Activated CD8-positive, alpha-beta memory T cell treated with anti-CD3 and anti-CD28 coated beads, Interleukin-2, amount 10 ng/mL, durations not matched to agents 7 days and 5 days (primary cell): ENCODE measurements at regions not wholly inside any gene's neighbourhood (a gene's known extent, or its start where the extent isn't known, plus 50 kb on each side); places are given as distances from the start of the nearest gene placed in this dataset.

Experiments used
- ATAC-seq: fragments of 150-1000 bp; cut with Tn5 transposase; one replicate; pipeline ENCODE4 v1.10.0; 2021; ENCODE audit warnings: moderate library complexity
- CTCF ChIA-PET: fragments of 350-600 bp; sonication (Branson Sonifier 250); formaldehyde crosslinking; loops from one replicate; lab custom pipeline; 2021; ENCODE audit warnings: antibody characterized with exemption; lab: Charles Lee
- DNase-seq: peaks from one replicate; pipeline ENCODE4 v3.0.0-alpha.2; 2020
- H3K27ac Mint-ChIP-seq: one replicate; pipeline ENCODE4 v1.8.0; 2021; ENCODE audit warnings: mild to moderate bottlenecking, mixed read lengths
- H3K27me3 Mint-ChIP-seq: one replicate; pipeline ENCODE4 v1.8.0; 2021; ENCODE audit warnings: mixed read lengths
- H3K36me3 Mint-ChIP-seq: one replicate; pipeline ENCODE4 v1.8.0; 2021; ENCODE audit warnings: mild to moderate bottlenecking, mixed read lengths
- H3K4me1 Mint-ChIP-seq: one replicate; pipeline ENCODE4 v1.8.0; 2021; ENCODE audit warnings: mixed read lengths
- H3K4me3 Mint-ChIP-seq: one replicate; pipeline ENCODE4 v1.8.0; 2021; ENCODE audit warnings: mild to moderate bottlenecking, moderate library complexity, mixed read lengths
- H3K9me3 Mint-ChIP-seq: one replicate; pipeline ENCODE4 v1.8.0; 2022; ENCODE audit warnings: low read depth, mixed read lengths

DNA sequence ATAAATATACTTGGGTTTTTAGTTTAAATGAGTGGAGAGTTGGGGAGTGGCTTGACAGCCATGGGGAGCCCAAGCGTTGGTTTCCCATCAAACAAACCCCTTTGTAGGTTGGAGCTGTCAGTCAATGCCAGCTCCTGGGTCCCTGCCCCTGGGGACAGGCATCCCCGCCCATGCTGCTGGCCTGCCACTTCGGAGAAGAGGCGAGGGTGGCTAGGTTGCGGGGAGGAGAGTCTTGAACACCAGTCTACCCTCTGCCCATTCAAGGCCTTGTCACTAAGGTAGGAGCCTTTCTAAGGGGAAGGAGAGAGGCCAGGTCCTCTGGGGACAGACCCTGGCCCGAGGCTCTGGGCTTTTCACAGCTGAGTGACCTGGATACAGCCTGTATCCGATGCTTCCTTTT is 211.9 kb upstream of the CADM1 start:
- Mint-ChIP-seq H3K9me3 (peaks cover 3% of the 10 kb centered on the region), H3K4me1 (no peaks in the 10 kb centered on the region), H3K27ac (no peak overlapping the region), H3K36me3 (no peaks in the 10 kb centered on the region), H3K4me3 (no peak overlapping the region), H3K27me3 (no peaks in the 10 kb centered on the region)
- DNase-seq (no peak), ATAC-seq (no peak)
- CTCF ChIA-PET: no interaction called here

DNA sequence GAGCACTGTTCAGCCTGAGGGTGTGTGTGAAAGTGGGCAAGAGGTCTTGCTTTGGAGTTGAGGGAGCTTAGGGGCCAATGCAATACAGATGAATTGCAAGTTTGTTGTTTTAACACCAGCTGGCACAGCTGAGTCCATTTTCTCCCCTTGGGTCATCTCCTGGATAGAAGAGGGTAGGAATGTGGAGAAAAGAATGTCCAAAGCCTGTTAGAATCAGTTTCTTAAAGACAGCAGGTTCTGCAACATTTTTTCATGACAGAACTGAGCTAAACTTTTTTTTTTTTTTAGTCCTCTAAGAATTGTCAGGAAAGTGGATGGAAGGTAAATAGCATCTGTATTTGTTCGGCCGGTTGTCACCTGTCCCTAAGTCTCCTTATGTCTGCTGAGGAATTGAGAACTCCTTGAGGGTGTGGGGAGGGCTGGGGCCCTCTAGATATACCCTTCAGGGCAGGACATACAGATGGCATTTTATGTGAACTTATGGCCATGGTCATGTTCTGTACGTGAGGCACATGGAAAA is 211.1 kb upstream of the CADM1 start:
- no peak for ATAC-seq
- no peaks in the 10 kb centered on the region for H3K27me3 Mint-ChIP-seq
- H3K27ac Mint-ChIP-seq: no peak overlapping the region
- no peaks in the 10 kb centered on the region for H3K4me1 Mint-ChIP-seq
- DNase-seq: no peak
- H3K36me3 Mint-ChIP-seq: no peaks in the 10 kb centered on the region
- H3K4me3 Mint-ChIP-seq: no peak overlapping the region
- H3K9me3 Mint-ChIP-seq: peaks cover 3% of the 10 kb centered on the region
- CTCF ChIA-PET: no interaction called here

DNA sequence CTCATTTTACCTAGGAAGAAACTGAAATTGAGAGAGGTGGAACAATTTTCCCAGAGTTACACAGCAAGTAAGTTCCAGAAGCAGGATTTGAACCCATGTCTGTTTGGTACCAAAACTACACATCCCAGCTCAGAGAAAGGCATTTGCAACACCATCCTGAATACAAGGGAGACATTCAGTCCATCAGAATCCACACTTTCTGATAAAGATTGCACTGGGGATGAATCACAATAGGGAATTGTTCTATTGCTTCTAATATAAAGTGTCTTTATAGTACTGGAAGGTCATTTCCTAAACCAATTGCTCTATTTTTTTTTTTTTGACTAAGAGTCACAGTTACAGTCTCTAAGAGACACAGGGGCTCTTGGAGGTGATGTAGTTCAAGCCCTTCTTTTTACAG is 208.1 kb upstream of the CADM1 start:
- no peak overlapping the region for H3K4me3 Mint-ChIP-seq
- ATAC-seq (no peak), DNase-seq (no peak)
- no peak overlapping the region for H3K27ac Mint-ChIP-seq
- no peaks in the 10 kb centered on the region for H3K27me3 Mint-ChIP-seq
- no peaks in the 10 kb centered on the region for H3K9me3 Mint-ChIP-seq
- no peaks in the 10 kb centered on the region for H3K36me3 Mint-ChIP-seq
- no peaks in the 10 kb centered on the region for H3K4me1 Mint-ChIP-seq
- CTCF ChIA-PET: no interaction called here

DNA sequence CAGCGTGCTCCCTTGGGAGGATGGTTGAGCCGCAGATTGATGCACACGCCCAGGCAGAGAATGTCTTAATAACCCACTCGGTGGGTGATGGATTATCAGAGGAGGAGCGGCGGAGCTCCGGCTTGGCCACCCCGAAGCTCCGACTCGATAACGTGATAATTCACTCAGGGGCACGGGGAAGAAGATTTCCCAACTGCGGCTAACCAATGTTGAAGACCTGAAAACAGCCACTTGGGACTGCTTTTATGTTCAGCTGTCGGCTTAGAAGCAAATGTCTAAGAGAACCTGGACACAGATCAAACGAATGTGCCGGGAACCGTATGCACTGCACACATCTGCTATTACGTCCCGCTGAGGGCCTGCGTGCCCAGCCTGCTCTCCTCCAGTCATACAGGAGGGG is 206.8 kb upstream of the CADM1 start:
- Mint-ChIP-seq H3K36me3 (no peaks in the 10 kb centered on the region), H3K27ac (no peak overlapping the region), H3K9me3 (no peaks in the 10 kb centered on the region), H3K4me1 (no peaks in the 10 kb centered on the region), H3K4me3 (no peak overlapping the region), H3K27me3 (no peaks in the 10 kb centered on the region)
- DNase-seq: no peak
- CTCF ChIA-PET: no interaction called here
- ATAC-seq: no peak

DNA sequence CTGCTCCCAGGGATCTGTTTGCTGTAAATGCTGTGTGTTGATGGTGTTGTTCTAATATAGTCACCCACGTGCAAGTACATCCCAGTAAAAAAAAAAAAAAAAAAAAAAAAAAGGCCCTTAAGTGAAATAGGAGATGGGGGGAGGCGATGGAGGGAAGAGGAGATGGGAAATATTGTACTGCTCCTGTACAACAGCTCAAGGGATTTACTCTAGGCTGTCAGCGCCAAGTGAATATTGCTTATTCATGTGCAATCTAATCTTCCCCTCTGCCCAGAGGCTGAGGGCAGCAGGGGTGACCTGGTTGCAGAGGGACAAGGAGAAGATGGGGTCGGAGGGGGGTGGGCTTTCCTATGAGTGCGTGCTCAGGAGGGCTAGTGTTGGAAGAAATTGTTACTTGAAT is 206.2 kb upstream of the CADM1 start:
- no peak for ATAC-seq
- no peak for DNase-seq
- H3K4me3 Mint-ChIP-seq: no peak overlapping the region
- no peaks in the 10 kb centered on the region for H3K4me1 Mint-ChIP-seq
- H3K9me3 Mint-ChIP-seq: no peaks in the 10 kb centered on the region
- CTCF ChIA-PET: no interaction called here
- H3K36me3 Mint-ChIP-seq: no peaks in the 10 kb centered on the region
- H3K27me3 Mint-ChIP-seq: no peaks in the 10 kb centered on the region
- H3K27ac Mint-ChIP-seq: no peak overlapping the region

DNA sequence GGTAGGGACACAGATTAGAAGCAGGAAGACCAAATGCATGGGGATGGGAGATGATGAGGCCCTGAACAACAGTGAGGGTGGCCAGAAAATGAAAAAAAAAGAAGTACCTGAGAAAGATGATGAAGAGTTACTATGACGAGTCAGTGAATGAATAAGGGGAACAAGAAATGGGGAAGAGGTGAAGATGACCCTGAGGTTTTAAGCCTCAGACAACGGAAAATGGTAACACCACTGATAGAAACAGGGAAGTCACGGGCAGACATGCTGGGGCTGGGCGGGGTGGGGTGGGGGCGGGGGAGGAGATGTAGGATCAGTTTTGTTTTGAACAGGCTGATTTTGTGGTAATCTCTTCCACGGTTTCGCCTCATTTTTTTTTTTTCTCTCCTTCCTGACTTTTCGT is 205.1 kb upstream of the CADM1 start:
- Mint-ChIP-seq H3K9me3 (no peaks in the 10 kb centered on the region), H3K36me3 (no peaks in the 10 kb centered on the region), H3K4me1 (no peaks in the 10 kb centered on the region), H3K4me3 (no peak overlapping the region), H3K27me3 (no peaks in the 10 kb centered on the region), H3K27ac (no peak overlapping the region)
- DNase-seq (no peak), ATAC-seq (no peak)
- CTCF ChIA-PET: no interaction called here

DNA sequence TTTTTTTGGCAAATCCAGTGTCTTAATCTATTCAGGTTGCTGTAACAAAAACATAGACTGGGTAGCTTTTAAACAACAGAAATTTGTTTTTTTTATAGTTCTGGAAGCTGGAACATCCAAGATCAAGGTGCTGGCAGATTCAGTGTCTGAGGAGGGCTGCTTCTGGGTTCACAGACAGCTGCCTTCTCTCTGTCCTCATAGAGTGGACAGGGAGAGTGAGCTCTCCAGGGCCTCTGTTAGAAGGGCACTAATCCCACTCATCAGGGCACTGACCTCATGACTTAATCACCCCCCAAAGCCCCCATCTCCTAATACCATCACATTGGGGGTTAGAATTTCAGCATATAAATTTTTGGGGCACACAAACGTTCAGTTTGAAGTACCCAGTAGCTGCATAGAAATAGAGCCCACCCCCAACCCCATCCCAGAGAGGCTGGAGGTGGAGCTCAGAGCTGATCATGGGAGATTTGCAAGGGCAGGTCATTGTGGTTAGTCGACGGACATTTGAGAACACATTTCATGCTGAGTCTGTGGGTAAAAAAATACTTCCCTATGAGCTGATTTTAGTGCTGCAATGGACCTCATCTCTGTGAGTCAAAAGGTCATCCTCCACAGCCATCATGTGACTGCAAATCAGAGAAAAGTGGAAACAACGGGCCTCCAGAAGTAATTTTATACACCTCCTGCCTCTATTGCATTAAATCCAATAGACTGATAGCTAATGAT is 203.1 kb upstream of the CADM1 start:
- no peaks in the 10 kb centered on the region for H3K27me3 Mint-ChIP-seq
- ATAC-seq (no peak), DNase-seq (no peak)
- H3K36me3 Mint-ChIP-seq: no peaks in the 10 kb centered on the region
- H3K27ac Mint-ChIP-seq: no peak overlapping the region
- no peaks in the 10 kb centered on the region for H3K4me1 Mint-ChIP-seq
- CTCF ChIA-PET: no interaction called here
- no peaks in the 10 kb centered on the region for H3K9me3 Mint-ChIP-seq
- no peak overlapping the region for H3K4me3 Mint-ChIP-seq

DNA sequence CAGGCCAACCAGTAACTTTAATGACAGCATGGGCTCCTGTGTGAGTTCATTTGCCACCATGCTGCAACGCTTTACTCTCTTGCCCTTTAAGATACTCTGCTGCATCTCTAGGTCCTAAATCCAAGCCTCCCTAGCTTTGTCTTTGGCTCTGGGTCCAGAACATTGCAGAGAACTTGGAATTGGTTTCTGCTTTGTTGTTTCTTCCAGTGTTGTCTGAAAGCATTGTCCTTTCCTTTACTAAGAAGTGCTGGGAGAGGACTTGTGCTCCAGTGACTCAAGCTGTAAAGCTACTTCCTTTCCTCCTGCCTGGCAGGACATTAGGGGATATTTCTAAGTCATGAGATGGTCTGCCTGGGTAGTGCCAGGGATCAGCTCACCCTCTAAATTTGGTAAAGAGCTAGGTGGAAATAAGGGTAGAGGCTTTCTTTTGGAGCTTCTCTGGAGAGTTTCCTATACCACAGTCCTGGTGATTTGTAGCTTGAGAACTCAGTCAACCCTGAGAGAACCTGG is 202.5 kb upstream of the CADM1 start:
- no peaks in the 10 kb centered on the region for H3K36me3 Mint-ChIP-seq
- DNase-seq: no peak
- H3K4me3 Mint-ChIP-seq: no peak overlapping the region
- H3K27ac Mint-ChIP-seq: no peak overlapping the region
- no peaks in the 10 kb centered on the region for H3K4me1 Mint-ChIP-seq
- CTCF ChIA-PET: no interaction called here
- no peaks in the 10 kb centered on the region for H3K9me3 Mint-ChIP-seq
- no peak for ATAC-seq
- H3K27me3 Mint-ChIP-seq: no peaks in the 10 kb centered on the region

DNA sequence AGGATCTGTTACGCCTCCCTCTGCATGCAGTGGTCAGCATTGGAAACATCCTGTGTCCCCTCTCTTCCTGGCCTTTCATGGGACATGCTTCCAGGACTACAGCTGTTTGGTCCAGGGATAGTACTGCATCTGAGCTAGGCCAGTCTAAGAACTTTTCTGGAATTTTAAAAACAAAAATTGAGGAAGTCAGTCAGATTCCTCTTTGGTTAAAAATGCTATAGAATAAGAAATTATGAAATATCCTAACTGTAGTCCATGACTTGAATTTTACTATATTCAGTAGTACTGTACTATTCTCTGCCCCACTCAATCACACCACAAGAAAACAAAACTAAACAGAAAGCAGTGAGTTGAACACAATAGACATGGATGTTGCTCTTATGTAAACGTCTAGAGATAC is 201.0 kb upstream of the CADM1 start:
- CTCF ChIA-PET: no interaction called here
- H3K4me3 Mint-ChIP-seq: no peak overlapping the region

DNA sequence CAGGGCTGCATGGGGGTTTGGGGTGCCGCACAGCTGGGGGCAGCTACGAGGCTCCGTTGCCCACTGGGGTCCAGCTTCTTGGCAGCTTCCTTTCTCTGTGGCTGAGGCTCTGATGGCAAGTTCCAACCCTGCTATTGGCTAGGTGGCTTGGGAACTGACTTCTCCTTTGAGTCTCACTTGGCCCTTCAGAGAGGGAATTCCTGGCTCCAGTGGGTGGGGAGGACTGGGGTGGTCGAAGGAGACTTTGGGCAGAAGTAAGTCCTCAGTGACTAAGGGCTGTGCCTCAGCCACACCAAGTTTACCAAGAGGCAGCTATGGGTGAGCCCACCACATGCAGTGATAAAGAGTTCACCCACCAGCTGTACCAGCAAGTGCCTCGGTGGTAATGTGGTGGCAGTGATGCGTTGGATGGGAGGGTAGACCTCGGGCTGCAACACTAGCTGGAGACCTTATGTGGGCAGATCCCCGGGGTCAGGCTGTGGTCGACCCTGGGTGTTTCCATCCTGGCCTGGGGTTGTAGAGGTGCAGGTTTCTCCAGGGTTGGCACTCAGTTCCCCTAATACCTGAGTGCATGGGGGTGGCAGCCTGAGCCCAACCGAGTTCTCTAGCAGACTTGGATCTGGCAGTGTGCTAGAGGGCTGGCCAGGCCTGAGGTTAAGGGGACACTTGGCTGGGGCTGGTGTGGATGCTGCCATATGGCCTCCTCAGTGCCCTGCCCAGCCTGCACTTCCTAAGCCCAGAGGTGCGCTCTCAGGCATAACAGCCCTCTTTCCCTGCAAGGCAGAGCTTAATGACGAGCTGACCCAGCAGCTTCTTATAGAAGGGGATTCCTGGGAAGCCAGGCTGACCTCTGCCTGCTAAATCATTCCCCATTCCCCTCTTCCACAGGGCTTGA is 197.0 kb upstream of the CADM1 start:
- ATAC-seq (no peak), DNase-seq (no peak)
- Mint-ChIP-seq H3K27me3 (no peaks in the 10 kb centered on the region), H3K36me3 (no peaks in the 10 kb centered on the region), H3K27ac (no peak overlapping the region), H3K4me3 (no peak overlapping the region), H3K4me1 (no peaks in the 10 kb centered on the region), H3K9me3 (no peaks in the 10 kb centered on the region)
- CTCF ChIA-PET: no interaction called here

More for the DNA sequence above, 201.0 kb upstream of the CADM1 start:
- no peak overlapping the region for H3K27ac Mint-ChIP-seq
- H3K9me3 Mint-ChIP-seq: no peaks in the 10 kb centered on the region
- no peaks in the 10 kb centered on the region for H3K4me1 Mint-ChIP-seq
- ATAC-seq: no peak
- no peak for DNase-seq
- no peaks in the 10 kb centered on the region for H3K27me3 Mint-ChIP-seq
- H3K36me3 Mint-ChIP-seq: no peaks in the 10 kb centered on the region

DNA sequence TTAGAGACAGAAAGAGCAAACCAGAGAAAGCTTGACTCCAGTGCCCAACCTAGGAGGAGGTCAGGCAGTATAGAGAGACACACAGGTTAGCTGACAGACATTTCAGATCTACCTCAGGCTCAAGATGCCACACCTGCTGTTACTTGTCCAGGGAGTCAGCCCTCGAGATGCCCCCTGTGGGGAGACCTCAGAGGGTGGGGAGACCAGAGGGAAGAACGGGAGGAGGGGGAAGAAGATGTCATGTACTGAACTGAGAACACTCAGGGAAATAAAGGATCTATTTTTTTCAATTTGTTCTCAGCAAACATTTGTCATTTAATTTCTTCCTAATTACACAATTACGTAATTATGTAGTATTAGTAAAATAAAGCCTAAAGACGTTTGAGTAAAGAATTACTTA is 196.3 kb upstream of the CADM1 start:
- H3K27me3 Mint-ChIP-seq: no peaks in the 10 kb centered on the region
- ATAC-seq (no peak), DNase-seq (no peak)
- H3K27ac Mint-ChIP-seq: no peak overlapping the region
- no peaks in the 10 kb centered on the region for H3K36me3 Mint-ChIP-seq
- H3K4me3 Mint-ChIP-seq: no peak overlapping the region
- H3K4me1 Mint-ChIP-seq: no peaks in the 10 kb centered on the region
- CTCF ChIA-PET: no interaction called here
- H3K9me3 Mint-ChIP-seq: no peaks in the 10 kb centered on the region

DNA sequence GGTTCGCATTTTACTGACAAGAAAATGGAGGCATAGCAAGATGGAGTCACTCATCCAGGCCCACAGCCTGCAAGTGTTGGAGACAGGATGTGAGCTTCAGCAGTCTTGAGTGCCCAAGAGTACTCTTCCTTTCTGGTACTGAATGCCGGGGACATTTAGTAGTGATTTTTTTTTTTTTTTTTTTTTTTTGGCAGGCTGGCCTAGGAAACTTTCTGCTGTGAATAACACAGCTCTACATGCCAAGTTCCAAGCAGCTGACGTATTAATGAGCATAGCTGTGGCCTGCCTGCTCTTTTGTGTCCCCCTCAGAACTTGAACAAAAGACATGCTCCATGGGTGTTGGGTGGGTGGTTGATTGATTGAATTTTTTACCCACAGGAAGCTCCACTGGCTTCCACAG is 195.5 kb upstream of the CADM1 start:
- DNase-seq (no peak), ATAC-seq (no peak)
- H3K27ac Mint-ChIP-seq: no peak overlapping the region
- no peaks in the 10 kb centered on the region for H3K4me1 Mint-ChIP-seq
- CTCF ChIA-PET: no interaction called here
- no peaks in the 10 kb centered on the region for H3K36me3 Mint-ChIP-seq
- H3K4me3 Mint-ChIP-seq: no peak overlapping the region
- no peaks in the 10 kb centered on the region for H3K9me3 Mint-ChIP-seq
- no peaks in the 10 kb centered on the region for H3K27me3 Mint-ChIP-seq

DNA sequence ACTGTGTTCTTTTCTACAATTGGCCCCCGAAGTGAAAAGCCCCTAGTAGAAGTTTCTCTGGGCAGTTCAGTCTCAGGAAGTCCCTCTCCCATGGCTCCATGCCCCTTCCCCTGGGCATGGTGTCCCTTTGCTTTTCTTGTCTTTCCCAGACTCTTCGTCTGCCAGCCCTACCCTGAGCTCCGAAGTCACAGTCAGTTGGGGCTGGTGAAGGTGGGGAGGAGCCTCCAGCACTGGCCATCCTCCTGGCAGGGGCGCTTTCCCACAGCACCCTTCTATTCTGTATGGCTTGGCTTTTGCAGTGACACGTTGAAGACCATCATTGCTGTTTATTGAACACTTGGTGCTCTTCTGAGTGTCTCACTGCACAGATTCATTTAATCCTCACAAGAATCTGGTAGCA is 195.1 kb upstream of the CADM1 start:
- Mint-ChIP-seq H3K27ac (no peak overlapping the region), H3K27me3 (no peaks in the 10 kb centered on the region), H3K36me3 (no peaks in the 10 kb centered on the region), H3K4me1 (no peaks in the 10 kb centered on the region), H3K4me3 (no peak overlapping the region), H3K9me3 (no peaks in the 10 kb centered on the region)
- CTCF ChIA-PET: interaction anchor here (0.6 kb wide), 1 partner anchor 32 kb away, joined by 3 read pairs; no protein-coding TSS in a partner anchor
- no peak for ATAC-seq
- DNase-seq: no peak

DNA sequence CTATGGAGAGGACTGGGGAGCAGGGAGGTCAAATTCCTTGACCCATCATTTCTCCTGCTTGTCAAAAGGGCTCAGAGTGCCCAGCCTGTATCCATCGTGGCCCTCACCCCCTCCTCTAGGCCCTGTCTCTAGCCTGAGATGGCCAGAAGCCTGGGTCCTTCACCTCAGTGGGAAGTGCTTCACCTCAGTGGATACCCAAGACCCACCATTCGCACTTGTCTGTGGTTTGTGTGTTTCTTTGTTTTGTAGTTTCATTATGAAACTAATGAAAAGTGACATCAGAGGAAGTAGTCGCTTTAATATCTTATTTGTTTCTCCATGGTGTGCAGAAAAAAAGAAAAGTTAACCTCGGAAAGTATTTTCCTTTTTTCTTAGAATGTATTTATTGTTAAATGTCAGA is 194.0 kb upstream of the CADM1 start:
- Mint-ChIP-seq H3K4me1 (no peaks in the 10 kb centered on the region), H3K36me3 (no peaks in the 10 kb centered on the region), H3K27ac (no peak overlapping the region), H3K4me3 (no peak overlapping the region), H3K9me3 (no peaks in the 10 kb centered on the region), H3K27me3 (no peaks in the 10 kb centered on the region)
- CTCF ChIA-PET: no interaction called here
- no peak for ATAC-seq
- DNase-seq: no peak
